NCI-H510A treated with DMSO at 0.1 percent for 48 hours (cell line): ENCODE measurements at regions not wholly inside any gene's neighbourhood (a gene's known extent, or its start where the extent isn't known, plus 50 kb on each side); places are given as distances from the start of the nearest gene placed in this dataset.
"Not testable (repeated sequence)": the region's sequence is repeated elsewhere in the genome, so short reads cannot be mapped to it uniquely, and the experiment has no call there.

Experiments
- DNase-seq: peaks from one replicate; lab custom pipeline; 2025; lab: John Stamatoyannopoulos, UW

- no peak for DNase-seq
Observed at GRCh38 chr14:22296722-22297121, 292.3 kb downstream of the DAD1 start.

GRCh38 chr14:22296088-22296487 lies 292.9 kb downstream of the DAD1 start:
- DNase-seq = no peak

DNA sequence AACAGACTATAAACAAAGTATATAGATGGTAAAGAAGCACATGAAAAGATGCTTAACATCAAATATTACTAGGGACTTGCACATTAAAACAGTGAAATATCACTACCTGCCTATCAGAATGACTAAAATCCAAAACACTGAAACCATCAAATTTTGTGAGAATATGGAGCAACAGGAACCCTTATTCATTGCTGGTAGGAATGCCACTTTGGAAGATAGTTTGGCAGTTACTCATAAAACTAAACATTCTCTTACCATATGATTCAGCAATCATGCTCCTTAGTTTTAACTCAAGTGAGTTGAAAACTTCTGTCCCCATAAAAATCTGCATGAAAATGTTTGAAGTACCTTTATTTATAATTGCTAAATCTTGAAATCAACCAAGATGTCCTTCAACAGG lies 297.6 kb downstream of the DAD1 start:
- DNase-seq = no peak

- DNase-seq = no peak
Observed at GRCh38 chr14:22289570-22289969, 299.5 kb downstream of the DAD1 start.

DNA sequence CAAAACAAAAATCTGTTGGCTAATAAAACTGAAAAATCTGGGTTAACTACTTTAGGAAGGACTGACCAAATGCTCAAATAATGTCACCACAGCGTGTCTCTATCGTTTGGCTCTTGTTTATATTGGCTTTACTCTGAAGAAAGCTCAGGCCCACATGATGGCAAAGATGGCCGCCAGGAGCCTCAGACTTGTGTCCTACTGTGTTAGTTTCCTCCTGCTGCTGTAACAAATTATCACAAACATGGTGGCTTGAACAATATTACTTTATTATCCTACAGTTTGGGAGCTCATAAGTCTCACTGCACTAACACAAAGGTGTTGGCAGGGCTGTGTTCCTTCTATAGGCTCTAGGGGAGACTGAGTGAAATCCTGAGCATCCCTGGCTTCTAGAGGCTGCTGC lies 303.0 kb downstream of the DAD1 start:
- no peak for DNase-seq

DNA sequence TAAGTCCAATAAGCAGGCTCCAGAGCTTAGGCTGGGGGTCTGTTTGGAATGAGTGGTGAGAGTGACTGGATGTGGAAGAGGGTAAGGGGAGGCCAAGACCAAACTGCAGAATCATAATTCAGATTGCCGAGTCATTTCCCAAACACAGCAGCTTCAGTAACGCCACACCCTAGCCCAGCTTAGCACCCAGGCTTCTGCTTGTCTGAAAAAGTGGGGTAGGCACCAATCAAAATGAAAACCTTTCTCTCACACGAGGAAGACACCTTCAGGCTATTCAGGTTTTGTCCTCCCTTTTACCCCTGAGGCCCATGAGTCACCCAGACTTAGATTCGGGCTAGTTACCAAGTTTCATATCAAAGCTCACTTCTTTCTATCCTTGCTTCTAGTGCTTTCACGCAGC lies 306.1 kb downstream of the DAD1 start:
- DNase-seq = no peak

DNA sequence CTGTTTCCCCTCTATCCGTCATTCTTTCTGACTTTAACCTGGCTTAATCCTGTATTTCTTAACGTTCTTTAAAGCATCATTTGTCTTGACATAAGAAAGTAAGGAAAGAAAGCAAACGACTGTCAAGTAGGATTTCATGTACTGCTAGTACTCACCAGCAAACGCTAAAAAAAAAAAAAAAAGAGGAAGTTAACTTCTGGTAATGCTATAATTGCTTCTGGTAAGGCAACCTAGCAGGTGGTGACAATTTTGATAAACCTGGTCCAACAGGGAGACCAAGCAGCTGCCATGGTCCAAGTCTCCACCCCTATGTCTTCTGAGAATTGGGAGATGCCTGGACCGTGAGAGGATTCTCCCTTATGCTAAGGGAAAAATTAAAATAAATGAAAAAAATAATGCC lies 306.6 kb downstream of the DAD1 start:
- no peak for DNase-seq

DNA sequence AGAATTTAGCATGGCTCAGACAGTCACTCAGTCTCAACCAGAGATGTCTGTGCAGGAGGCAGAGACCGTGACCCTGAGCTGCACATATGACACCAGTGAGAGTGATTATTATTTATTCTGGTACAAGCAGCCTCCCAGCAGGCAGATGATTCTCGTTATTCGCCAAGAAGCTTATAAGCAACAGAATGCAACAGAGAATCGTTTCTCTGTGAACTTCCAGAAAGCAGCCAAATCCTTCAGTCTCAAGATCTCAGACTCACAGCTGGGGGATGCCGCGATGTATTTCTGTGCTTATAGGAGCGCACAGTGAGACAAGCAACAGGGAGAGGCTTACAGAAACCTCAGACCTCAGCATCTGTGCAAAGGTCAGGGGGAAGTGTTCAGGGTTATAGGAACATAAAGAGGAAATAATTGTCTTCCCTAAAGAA lies 307.6 kb downstream of the DAD1 start:
- not testable (repeated sequence) for DNase-seq

- no peak for DNase-seq
Observed at GRCh38 chr14:22280497-22281316, 308.3 kb downstream of the DAD1 start.

DNA sequence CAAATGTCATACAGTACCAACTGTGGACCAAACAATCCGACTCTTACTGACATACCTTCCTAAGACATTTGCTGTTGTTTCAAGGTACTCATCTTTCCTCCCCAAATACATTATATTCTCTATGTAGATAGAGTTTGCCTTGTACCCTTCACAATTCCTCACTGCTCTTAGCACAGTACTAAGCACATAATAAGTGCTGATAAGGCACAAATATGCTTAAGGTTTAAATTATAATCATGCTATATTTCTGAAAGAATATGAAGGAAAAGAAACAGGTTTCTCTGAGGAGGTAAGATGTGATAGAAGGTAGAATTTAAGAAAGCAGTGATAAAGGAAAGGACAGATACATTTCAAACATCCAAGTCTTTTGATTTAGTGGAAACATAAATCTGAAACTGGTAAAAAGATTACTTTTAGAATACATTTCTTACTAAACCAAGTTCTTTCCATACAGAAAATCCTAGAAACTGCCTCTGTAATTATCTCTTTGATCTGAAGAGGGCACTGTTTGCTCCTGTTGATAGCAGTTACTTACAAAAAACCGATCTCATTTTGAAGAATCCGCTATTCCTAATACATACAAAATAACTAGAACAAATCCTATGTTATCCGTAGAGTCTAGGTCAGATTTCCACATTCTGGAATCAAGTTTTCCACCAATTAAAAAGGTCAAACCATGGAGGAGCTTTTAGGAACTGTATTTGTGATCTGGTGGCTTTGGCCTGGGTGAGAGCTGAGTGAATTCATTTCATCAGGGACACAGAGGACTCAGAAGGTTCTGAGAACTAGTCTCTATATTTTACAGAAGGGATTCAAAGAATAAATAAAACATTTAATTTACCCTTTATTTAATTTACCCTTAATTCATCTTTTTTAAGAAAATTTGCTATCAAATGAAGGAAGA lies 311.9 kb downstream of the DAD1 start:
- DNase-seq = no peak

- DNase-seq = no peak
Observed at GRCh38 chr14:22271838-22272799, 316.9 kb downstream of the DAD1 start.

DNA sequence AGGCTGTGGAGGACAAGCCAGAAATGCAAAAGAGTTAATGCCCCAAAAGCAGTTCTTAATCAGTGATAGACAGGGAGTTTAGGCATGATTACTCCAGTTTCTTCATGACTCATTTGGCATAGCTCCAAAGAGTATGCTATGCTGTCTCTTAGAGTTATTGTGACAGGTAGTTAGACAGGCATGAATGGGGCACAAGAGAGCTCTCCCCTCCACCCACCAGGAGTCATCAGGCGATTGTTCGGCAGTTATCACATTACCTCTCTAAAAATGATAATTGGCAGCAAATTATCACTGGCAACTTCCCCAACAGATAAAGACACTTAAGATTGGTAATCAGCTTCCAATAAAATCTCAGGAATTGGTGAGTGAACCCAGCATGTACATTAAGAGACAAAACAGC lies 320.1 kb downstream of the DAD1 start:
- no peak for DNase-seq

- no peak for DNase-seq
Observed at GRCh38 chr14:22266683-22267082, 322.3 kb downstream of the DAD1 start.

GRCh38 chr14:22266142-22266442 lies 322.9 kb downstream of the DAD1 start:
- DNase-seq = no peak

DNA sequence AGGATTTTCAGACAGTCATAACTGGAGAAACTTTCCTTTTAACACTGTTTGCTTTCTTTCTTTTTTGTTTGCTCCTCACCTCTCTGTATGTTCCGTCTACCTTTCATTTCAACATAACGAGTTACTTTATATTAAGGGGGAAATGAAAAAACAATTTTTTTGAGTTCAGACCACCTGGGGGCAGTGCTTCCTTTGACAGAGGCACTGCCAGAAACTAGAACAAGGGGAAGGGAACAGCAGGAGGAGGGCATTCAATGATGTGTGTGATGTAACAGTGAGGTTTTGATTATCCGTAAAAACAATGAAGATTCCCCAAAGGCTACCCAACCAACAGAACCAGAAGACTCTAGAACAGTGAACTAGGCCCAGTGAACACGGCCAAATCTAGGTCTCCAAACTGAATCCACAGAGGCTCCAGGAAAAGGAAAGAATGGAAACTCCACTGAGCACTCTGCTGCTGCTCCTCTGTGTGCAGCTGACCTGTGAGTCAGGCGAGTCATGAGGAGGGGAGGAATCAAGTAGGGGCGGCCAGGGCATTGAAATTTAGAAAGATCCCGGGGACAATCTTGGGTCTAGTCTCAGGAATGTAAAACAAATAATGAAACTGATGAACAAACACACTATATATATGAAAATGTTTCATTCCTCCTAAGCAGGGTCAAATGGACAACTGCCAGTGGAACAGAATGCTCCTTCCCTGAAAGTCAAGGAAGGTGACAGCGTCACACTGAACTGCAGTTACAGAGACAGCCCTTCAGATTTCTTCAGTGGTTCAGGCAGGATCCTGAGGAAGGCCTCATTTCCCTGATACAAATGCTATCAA lies 323.5 kb downstream of the DAD1 start:
- DNase-seq = no peak

- no peak for DNase-seq
Observed at GRCh38 chr14:22264759-22265158, 324.3 kb downstream of the DAD1 start.

DNA sequence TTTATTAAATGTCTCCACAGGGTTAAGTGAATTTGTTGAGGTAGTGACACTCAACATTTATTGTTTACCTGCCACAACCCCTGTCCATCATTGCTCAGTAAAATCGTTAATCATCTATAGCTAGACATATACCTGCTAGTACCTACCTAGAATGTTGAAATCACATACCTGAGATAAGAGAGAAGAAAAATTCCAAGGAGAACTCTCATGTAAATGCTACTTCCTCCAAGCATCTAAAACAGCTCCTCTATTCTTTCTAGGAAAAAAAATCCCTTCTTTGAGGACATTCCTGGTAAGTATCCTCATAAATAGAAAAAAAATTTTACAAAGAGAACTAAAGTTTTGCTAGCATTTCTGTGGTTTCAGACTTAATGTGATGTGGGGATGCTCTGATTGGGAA lies 325.1 kb downstream of the DAD1 start:
- no peak for DNase-seq

- no peak for DNase-seq
Observed at GRCh38 chr14:22262881-22263280, 326.1 kb downstream of the DAD1 start.

DNA sequence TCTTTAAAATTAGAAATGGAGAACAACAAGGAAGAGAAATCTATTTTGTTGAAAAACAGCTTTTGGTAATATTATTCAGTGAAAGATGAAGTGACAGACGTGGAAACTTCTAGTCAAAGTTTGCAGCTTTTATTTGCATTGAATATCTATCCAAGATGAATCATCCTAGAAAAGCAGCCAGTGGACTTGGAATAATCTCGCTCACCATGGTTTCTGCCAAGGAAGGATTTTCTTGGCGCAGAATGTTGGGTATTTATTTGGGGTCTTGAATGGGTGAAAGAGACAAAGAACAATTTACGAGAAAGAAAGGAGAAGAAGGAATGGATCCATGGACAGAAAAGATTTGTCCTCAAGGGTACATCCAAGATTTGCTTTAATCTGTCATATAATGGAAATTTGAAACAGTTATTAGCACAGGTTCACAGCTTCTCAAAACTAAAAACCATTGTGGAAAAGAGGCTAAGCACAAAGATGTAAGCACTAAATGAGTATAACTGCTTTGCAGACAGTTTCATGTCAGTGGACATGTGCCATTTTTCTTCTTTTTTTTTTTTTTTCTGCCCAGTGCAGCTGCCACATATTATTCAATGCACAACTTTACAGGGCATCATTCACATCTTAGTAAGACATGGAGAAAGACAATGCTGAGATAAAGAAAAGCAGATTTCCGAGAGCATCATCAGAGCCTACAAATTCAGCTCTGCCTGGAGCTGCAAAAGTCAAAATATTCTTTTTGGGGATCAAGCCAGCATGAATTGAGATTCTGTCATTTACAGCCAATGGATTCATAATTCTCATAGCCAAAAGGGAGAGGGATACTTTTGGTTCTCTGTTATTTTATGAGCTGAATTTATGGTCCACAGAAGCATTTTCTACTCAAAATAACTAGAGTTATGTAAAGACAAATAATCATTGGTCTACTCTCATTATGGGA lies 333.7 kb downstream of the DAD1 start:
- DNase-seq = no peak

GRCh38 chr14:22252686-22253085 lies 336.3 kb downstream of the DAD1 start:
- DNase-seq = no peak
